HG02938 (cell line): ENCODE measurements at regions not wholly inside any gene's neighbourhood (a gene's known extent, or its start where the extent isn't known, plus 50 kb on each side); places are given as distances from the start of the nearest gene placed in this dataset.

Experiments
- ATAC-seq: cut with Tn5 transposase; IDR thresholded peaks from one replicate; pipeline ENCODE4 v1.9.1; 2021; ENCODE audit warnings: mild to moderate bottlenecking, moderate library complexity; ENCODE audit not compliant: unreplicated experiment

DNA sequence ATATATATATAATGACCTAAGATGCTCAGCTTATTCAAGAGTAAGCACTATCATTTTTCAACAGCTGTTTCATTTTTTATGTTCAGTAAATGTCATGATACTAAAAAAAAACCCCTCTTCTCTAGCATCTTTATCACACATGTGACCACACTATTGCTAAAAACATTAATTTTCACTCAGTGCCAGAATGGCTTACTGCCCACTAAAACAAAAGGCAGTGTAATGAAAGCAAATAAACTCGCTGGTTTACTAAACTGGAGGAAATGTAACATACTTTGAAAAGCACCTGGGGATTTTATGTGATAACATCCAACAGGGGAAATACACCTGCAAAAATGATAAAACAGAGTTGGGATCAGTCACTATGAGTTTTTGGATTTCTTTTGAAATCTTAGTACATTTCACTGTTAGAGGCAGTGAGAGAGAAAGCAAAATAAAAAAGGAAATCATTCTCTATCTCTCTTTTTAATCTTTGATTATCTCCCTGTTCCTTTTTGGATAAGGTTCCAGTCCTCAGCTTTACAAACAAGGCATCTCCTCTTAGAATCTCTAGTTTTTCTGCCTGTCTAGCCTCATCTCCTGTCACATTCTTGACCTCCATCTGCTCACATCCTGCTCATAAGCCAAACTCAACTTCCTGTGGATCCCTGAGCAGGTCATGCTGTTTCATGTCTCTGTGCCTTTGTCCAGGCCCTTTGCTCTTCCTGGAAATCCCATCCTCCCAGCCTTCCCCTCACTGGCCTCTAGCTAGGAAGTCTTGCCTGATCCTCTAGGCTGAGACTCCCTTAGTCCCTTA, 338.0 kb downstream of the MAN2A1 start:
- no peak for ATAC-seq

DNA sequence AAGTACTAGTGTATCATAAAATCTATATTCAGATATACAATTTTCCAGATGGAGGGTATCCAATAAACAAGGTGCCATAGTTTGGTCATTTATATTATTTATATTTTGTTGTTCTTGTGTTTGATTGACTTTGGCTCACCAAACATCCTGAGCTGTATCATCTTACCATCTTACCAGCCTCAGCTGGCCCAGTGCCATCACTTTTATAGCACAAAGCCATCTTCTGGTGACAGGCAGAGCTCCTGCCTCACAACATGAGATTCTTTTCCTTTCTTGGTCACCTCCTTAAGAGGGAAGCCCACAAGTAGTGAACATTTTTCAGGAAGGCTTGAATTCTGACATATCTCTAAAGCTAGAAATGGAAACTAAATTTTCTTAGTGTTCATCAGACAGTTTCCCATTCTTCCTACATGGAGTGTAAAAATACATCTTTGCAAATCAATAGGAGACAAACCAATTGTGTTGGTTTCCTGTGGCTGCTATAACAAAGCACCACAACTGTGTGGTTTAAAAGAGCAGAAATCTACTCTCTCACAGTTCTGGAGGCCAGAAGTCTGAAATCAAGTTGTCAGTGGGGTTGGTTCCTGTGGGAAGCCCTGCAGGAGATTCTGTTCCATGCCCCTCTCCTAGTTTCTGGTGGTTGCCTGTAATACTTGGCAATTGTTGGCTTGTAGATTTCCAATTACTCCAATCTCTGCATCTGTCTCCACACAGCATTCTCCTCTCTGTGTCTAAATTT, 341.8 kb downstream of the MAN2A1 start:
- no peak for ATAC-seq

DNA sequence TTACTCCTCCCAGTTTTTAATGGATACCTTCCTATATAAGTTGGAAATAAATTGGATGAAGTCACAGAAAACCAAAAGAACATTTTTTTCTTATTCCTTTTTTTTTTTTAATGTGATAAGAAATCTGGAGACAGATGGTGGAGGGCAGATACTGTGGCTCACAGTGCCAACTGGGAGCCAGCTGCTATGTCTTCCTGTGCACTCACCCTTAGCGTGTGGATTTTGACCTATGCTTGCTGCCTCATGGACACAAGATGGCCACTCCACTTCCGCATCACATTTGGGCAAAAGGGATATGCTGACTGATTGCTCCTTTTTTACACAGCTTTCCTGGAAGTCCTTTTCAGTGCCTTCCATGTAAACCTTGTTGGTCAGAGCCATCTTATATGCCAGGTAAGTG, 342.6 kb downstream of the MAN2A1 start:
- ATAC-seq: no peak

DNA sequence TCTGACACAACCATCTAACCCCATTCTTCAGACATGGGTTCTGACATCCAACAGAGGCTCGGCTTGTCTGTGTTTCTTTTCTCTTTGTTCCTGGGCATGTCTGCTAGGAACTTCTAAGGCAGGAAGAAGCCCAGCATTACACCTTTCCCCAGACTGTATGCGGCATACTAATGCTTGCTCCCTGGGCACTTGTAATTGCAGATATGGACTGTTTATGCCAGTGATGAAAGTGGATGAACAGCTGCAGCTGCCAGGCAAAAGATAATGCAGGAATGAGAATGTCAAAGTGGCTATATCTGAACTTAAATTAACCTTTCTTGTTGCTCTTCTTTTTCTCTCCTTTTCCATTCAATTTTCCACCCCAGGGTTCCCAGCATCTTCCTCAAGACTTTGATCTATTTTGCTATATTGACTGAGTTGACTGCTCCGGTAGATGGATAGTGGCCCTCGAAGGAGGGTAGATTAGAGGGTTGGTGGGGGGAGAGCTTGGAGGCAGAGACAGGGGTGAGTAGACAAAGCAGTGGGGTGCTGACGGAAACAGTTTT, 344.4 kb downstream of the MAN2A1 start:
- no peak for ATAC-seq

DNA sequence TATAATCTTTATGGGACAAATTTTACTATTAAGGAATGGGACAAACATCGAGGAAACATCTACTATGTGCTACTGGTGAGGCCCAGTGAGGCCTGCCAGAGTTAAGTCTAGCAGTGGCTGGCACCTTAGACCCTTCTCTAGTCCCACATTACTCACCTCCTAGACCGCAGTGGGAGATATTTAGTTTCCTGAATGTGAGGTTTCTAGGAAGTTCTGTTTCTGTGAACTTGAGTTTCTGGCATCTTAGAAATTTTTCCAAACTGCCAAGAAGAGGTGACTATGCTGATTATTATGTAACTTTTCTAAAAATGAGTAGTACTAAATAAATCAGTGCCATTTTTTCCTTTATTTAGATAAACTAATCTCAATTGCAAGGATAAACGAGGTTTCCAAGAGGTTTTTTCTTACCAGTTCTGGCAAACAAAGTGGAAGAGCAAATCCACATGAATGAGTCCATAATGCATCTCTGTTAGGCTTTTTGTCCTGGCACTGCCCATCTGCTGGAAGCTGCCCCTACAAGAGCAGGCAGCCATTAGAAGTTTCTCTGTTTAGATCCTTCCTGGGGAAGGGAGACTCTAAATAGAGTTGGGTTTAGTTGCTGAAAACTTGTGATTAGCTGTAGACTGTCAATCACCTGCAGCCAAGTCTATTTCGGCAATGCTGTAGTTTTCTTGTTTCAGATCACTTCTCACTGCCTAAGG, 348.7 kb downstream of the MAN2A1 start:
- no peak for ATAC-seq

DNA sequence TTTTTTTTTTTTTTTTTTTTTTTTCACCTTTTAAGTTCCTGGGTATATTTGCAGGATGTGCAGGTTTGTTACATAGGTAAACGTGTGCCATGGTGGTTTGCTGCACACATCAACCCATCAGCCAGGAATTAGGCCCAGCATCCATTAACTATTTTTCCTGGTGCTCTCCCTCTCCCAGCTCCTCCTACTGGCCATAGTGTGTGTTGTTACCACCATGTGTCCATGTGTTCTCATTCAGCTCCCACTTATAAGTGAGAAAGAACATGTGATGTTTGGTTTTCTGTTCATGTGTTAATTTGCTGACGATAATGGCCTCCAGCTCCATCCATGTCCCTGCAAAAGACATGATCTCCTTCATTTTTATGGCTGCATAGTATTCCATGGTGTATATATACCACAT, 350.5 kb downstream of the MAN2A1 start:
- ATAC-seq: no peak

DNA sequence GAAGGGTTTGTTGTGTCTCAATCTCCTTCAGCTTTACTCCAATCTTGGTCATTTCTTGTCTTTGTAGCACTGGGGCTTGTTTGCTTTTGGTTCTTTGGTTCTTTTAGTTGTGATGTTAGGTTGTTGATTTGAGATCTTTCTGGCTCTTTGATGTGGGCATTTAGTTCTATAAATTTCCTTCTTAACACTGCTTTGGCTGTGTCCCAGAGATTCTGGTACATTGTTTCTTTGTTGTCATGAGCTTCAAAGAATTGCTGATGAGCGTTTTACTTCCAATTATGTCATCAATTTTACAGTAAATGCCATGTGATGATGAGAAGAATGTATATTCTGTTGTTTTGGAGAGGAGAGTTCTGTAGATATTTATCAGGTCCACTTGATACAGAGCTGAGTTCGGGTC, 353.3 kb downstream of the MAN2A1 start:
- ATAC-seq: no peak

DNA sequence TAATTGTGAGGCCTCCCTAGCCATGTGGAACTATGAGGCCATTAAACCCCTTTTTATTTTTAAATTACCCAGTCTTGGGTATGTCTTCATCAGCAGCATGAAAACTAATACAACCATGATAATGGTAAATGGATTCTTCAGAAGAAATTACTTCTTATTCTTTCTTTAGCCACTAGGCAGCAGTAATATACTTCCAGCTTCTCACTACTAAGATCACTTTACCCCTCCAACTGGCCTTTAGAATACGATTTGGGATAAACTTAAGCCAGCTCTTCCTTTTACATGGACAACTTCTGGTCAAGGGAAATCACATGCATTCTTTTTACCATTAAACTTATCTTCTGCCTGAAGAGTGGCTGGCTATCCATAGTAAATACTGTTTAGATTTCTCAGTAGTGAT, 355.4 kb downstream of the MAN2A1 start:
- no peak for ATAC-seq

DNA sequence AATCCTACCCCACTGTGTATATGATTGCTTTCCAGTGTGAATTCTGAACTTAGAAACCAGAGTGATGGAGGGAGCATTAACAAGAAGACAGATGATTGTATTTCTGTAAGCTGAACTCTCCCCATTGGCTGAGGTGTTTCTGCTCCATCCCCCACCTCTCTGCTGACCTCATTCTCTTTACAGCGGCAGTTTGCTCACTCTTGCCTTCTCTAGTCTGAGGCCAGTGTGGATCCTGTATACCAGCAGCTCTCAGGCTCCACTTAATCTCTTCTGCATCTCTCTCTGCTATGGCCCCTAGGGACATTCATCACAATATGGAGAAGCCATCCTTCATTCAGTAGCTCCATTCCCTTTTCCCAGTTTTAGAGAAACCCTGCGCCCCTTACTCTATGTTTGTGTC, 358.8 kb downstream of the MAN2A1 start:
- no peak for ATAC-seq

DNA sequence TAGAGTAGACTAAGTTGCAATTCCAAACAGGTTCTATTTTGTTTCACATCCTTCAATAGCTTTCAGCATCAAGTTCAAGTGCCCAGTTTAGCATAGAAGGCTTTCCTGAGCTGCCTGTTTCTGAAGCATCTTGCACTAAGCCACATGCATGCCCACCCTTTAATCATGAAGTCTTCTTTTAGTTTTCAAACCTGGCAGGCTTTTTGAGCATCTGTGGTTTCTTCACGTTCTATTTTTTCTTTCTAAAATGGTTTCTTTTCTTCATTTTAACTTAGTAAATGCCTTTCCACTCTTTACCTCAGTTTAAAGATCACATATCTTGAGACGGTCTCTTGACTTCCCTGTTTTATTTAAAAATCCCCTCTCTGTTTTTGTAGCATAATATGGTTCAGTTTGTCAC, 360.1 kb downstream of the MAN2A1 start:
- ATAC-seq: no peak

DNA sequence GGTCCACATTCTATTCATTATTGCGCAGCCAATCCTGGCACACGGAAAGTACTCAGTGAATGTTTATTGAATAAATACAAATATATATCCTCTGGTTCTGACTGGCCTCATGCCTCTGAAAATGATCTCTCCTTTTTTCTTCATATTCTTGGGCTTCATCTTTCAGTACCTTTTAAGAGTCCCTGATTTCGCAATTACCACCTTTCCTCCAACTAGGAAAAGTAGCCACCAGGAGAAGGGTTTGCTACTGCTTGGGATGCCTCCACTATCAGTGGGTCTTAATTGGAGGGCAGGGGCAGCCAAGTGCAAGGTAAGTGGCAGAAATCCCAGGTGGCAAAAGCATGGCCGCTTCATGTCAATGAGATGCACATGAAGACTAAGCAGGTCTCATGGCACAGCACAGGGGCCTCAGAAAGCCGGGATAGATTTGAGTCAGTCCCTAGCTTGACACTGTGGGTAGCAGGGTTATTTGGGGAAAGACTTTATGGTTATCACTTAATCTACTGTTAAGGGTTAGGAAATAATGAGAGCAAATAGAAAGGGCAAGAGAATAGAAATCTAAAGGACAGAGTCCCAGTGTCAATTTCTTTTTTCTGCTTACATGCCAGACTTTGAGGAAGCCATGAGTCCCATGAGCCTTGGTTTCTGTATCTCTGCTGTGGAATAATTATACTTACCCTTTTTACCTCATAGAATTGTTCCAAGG, 361.1 kb downstream of the MAN2A1 start:
- ATAC-seq: no peak

DNA sequence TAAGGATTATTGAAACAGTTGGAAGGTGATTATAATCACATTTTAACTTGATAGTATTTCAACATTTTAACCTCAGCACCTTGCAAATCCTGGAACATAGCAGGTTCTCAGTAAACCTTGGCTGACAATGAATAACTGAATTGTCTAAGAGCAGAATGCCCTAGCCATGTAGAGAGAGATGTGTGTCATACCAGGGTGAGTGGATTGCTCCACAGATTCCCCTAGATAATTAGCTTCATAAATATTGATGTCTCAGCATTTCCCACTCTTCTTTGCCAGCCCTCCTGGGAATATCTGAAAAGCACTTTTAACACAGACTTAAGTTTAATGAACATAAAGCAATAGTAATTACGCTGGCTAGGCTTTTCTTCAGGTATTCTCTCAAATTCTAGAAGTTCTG, 363.5 kb downstream of the MAN2A1 start:
- no peak for ATAC-seq

DNA sequence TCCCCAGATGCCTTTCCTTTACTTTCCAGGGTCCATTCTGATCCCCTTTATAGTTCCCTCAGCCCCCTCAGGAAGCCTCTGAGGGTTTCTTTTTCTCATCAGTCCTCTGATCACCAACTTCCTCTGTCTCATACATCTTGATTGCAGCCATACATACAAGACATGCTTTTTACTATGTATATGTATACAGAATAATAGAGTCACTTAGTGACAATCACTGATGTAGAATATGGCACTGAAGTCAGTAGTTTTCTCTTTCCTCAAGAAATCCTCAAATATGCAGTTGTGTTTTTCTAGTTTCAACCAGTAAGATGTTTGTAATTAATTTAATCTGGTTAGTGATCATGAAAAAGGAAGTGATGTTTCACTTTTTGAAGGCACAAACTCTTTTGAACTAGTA, 364.1 kb downstream of the MAN2A1 start:
- peak; percentile 11 for ATAC-seq

DNA sequence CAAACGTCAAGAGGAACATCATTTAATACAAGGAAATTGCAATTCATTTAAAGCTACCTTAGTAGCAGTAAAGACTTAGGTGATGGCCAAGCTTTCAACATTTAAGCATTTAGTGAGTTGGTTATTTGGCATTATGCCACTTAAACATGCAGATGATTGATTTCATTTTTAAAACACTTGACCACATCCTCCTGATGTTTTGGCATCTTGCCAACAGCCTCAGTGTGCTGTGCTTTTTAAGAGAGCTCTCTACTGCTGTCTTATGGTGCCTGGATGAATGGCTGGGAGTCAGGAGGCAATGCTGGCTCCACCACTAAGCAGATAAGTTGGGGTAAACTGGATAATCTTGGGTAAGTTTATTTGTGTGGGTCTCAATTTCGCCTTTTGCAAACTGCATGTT, 364.5 kb downstream of the MAN2A1 start:
- ATAC-seq: peak; percentile 93

DNA sequence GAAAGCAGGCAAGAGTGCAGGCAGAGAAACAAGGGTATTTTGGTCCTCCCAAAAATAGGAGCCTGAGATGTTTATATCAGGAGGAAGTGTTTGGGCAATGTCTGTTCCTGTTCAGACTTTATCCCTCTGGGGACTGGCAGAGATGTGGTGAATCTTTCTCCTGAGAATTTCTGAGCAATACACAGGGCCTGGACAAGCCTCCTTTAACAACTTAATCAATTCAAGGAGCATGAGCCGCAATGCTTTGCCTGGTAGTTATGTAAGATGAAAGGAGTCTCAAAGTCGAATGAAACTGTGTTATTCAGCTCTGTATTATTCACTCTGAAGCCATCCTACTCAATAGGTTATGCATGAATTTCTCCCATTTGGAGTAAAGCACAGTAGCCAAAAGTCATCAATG, 365.6 kb downstream of the MAN2A1 start:
- no peak for ATAC-seq

DNA sequence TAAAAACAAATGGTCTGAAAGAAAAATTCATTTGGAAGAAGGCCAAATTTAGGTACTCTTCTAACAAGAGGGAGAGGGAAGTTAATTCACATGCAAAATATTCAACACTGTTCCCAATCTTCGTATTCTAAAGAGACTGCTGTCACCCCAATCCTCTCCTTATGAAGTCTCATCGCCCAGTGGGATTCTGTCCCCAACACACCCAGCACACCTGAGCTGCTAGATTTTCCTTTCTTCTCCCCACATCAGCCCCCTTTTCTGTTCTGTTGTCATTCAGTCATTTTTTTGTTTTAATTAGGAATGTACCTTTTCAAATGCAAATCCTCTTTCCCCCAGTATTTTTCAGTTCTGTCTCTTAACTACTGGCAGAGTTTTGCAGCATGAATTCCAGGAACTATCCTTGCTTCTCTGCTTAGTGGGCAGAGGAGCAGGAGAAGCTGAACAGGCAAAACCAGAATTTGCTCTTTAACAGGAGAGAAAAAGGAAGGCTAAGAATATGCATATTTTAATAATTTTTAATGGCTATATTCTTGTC, 366.9 kb downstream of the MAN2A1 start:
- ATAC-seq: no peak

DNA sequence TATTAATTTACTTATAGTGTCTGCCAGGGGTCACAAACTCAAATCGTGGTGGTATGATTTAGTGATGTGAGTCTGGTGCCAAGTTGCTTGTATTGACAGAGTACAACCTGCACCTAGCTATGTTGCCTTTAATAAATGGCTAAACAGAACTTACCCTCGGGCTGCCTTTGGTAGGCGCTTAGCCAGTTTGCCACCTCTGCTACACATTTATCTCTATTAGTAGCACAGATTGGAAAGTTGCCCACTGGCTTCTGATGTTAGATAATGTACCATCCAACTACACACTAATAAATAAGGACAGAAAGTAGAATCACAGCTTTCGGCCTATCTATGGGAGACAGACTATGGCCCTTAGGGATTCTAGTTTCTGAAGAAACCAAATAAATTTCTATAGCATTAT, 368.4 kb downstream of the MAN2A1 start:
- no peak for ATAC-seq

DNA sequence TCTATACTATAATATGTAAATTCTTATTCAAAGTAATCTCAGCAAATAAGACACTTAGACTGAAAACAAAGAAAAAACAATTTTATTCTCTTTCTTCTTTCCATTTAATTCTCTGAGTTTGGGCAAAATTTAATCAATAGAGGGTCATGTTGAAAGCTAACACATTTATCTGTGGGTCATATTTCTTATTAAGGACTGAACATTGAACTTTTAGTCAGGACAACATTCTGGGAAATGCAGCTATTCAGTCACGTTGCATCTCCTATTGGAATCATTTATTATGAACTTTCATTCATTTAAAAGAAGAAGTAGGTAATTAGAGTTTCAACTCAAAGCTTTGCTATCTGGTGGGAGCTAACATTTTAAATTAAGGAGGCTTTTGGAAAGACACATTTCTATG, 372.5 kb downstream of the MAN2A1 start:
- no peak for ATAC-seq

DNA sequence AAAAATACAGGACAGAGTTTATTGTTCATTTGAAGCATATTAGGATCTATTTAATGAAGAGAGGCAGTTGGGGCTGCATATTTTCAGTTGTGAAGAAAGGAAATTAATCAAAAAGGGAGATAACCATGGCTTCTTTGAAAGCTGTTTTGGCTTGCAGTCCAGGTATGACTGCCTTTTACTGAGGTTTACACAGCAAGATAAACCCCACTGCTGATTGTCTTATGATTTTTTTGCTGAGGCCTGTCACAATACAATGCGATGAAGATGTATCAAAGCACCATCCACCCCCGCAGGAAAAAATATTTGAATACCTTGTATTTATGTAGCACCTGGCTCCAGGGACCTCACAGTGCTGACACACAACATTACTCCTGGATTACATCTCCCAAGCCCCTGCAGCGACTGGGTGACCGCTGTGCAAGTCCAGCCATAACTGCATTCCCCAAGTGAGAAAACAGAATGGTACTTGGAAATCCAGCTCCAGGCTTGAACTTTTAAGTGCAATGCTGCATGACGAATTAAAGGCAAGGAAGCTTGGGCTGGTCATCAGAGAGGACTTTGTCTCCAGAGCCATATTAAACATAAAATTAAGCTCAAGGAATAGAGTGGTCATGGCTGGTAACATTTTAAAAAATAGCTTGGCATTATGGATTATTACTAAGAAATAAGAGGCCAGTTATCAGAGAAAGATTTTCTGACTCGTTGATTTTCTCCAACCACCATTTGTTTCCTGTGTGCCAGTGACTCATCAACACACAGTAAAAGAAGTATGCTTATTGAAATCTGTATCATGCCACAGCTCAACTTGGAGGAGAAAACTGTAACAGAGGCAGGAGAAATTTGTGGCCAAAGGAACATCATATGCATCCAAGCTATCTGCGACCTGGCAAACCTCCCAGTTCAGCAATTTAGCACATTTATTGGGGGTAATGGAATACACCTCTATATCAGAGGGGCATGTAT, 374.2 kb downstream of the MAN2A1 start:
- no peak for ATAC-seq
